WTC11 (cell line): ENCODE measurements at regions not wholly inside any gene's neighbourhood (a gene's known extent, or its start where the extent isn't known, plus 50 kb on each side); places are given as distances from the start of the nearest gene placed in this dataset.

Source experiments
- ATAC-seq: fragments of 200-7000 bp; cut with Tn5 transposase; 2 replicates; pipeline ENCODE4 v1.10.0; 2021; ENCODE audit warnings: mild to moderate bottlenecking, moderate library complexity
- CTCF ChIA-PET: fragments of 300-600 bp; sonication (Branson Sonifier 250); formaldehyde crosslinking; loops from one replicate; lab custom pipeline; 2021; ENCODE audit warnings: antibody characterized with exemption; lab: Charles Lee
- POLR2A ChIA-PET: fragments of 350-600 bp; sonication (Branson Sonifier 250); formaldehyde crosslinking; loops from one replicate; lab custom pipeline; 2021; ENCODE audit warnings: antibody characterized with exemption; lab: Charles Lee
- DNase-seq: peaks from one replicate; pipeline ENCODE4 v3.0.0; 2021; ENCODE audit warnings: low spot score
- H3K27ac Mint-ChIP-seq: 2 replicates; pipeline ENCODE4 v1.8.0; 2021; ENCODE audit warnings: mixed read lengths
- H3K27me3 Mint-ChIP-seq: 2 replicates; pipeline ENCODE4 v1.8.0; 2021; ENCODE audit warnings: low read depth, mild to moderate bottlenecking, moderate library complexity, mixed read lengths
- H3K36me3 Mint-ChIP-seq: 2 replicates; pipeline ENCODE4 v1.8.0; 2021; ENCODE audit warnings: mixed read lengths
- H3K4me1 Mint-ChIP-seq: 2 replicates; pipeline ENCODE4 v1.8.0; 2022; ENCODE audit warnings: mixed read lengths
- H3K4me3 Mint-ChIP-seq: 2 replicates; pipeline ENCODE4 v1.8.0; 2021; ENCODE audit warnings: mild to moderate bottlenecking, moderate library complexity, mixed read lengths
- H3K9me3 Mint-ChIP-seq: 2 replicates; pipeline ENCODE4 v1.8.0; 2021; ENCODE audit warnings: mixed read lengths
- CTCF ChIP-seq: fragments of 200-600 bp; IDR thresholded peaks from 2 replicates; pipeline ENCODE4 v1.8.0; 2022; ENCODE audit warnings: antibody characterized with exemption
- E2F5 ChIP-seq: sonication (generic); formaldehyde crosslinking; IDR thresholded peaks from 2 replicates; pipeline ENCODE4 v1.8.1; 2022; ENCODE audit warnings: mild to moderate bottlenecking, moderate library complexity, missing genetic modification reagents
- ESRRA ChIP-seq: sonication (generic); formaldehyde crosslinking; IDR thresholded peaks from 2 replicates; pipeline ENCODE4 v1.8.1; 2022; ENCODE audit warnings: mild to moderate bottlenecking, missing genetic modification reagents, borderline replicate concordance
- ETV6 ChIP-seq: sonication (generic); formaldehyde crosslinking; IDR thresholded peaks from 2 replicates; pipeline ENCODE4 v1.8.1; 2022; ENCODE audit warnings: mild to moderate bottlenecking, missing genetic modification reagents
- GABPB1 ChIP-seq: sonication (generic); formaldehyde crosslinking; IDR thresholded peaks from 2 replicates; pipeline ENCODE4 v1.8.1; 2023; ENCODE audit warnings: mild to moderate bottlenecking, missing genetic modification reagents
- HMGXB4 ChIP-seq: sonication (generic); formaldehyde crosslinking; IDR thresholded peaks from 2 replicates; pipeline ENCODE4 v1.8.1; 2023; ENCODE audit warnings: mild to moderate bottlenecking, moderate library complexity, missing genetic modification reagents
- JUN ChIP-seq: sonication (generic); formaldehyde crosslinking; IDR thresholded peaks from 2 replicates; pipeline ENCODE4 v1.8.0; 2023; ENCODE audit warnings: mild to moderate bottlenecking, missing genetic modification reagents
- MAX ChIP-seq: sonication (generic); formaldehyde crosslinking; IDR thresholded peaks from 2 replicates; pipeline ENCODE4 v1.8.0; 2022; ENCODE audit warnings: mild to moderate bottlenecking, missing genetic modification reagents
- OVOL2 ChIP-seq: fragments of 250-450 bp; sonication (Bioruptor Pico); IDR thresholded peaks from 2 replicates; pipeline ENCODE4 v1.9.0; 2021; ENCODE audit warnings: mild to moderate bottlenecking, borderline replicate concordance
- PRDM15 ChIP-seq: sonication (generic); formaldehyde crosslinking; IDR thresholded peaks from 2 replicates; pipeline ENCODE4 v1.8.0; 2022; ENCODE audit warnings: missing genetic modification reagents
- SOX15 ChIP-seq: fragments of 250-450 bp; sonication (Bioruptor Pico); IDR thresholded peaks from 2 replicates; pipeline ENCODE4 v1.9.0; 2021; ENCODE audit warnings: mild to moderate bottlenecking
- STAT6 ChIP-seq: sonication (generic); formaldehyde crosslinking; conservative IDR thresholded peaks from 2 replicates; pipeline ENCODE4 v1.8.1; 2023; ENCODE audit warnings: mild to moderate bottlenecking, low read depth, missing genetic modification reagents, moderate library complexity
- ZNF219 ChIP-seq: sonication (generic); formaldehyde crosslinking; IDR thresholded peaks from 2 replicates; pipeline ENCODE4 v1.8.0; 2023; ENCODE audit warnings: missing genetic modification reagents, mild to moderate bottlenecking, borderline replicate concordance
- ZNF232 ChIP-seq: sonication (generic); formaldehyde crosslinking; IDR thresholded peaks from 2 replicates; pipeline ENCODE4 v1.8.0; 2022; ENCODE audit warnings: mild to moderate bottlenecking, missing genetic modification reagents
- ZNF396 ChIP-seq: fragments of 250-450 bp; sonication (Bioruptor Pico); IDR thresholded peaks from 2 replicates; pipeline ENCODE4 v1.8.0; 2021; ENCODE audit warnings: mild to moderate bottlenecking, moderate library complexity, borderline replicate concordance
- ZNF416 ChIP-seq: fragments of 250-450 bp; sonication (Bioruptor Pico); IDR thresholded peaks from 2 replicates; pipeline ENCODE4 v1.9.0; 2021; ENCODE audit warnings: mild to moderate bottlenecking, inconsistent platforms
- ZNF671 ChIP-seq: fragments of 250-450 bp; sonication (Bioruptor Pico); IDR thresholded peaks from 2 replicates; pipeline ENCODE4 v1.8.0; 2021; ENCODE audit warnings: mild to moderate bottlenecking

- no peak for TF ChIP-seq ZNF416 (CRISPR knock-in tag)
- TF ChIP-seq HMGXB4, result no peak
- TF ChIP-seq PRDM15 (CRISPR knock-in tag), result no peak
- TF ChIP-seq MAX (CRISPR knock-in tag), result no peak
- TF ChIP-seq ETV6 (CRISPR knock-in tag), result no peak
Observed at GRCh38 chr18:77393519-77393918, 143.9 kb downstream of the GALR1 start (continued).

- H3K27me3 Mint-ChIP-seq, result no peaks in the 10 kb centered on the region
- POLR2A ChIA-PET, result no interaction called here
- ATAC-seq, result no peak
- H3K4me1 Mint-ChIP-seq, result no peaks in the 10 kb centered on the region
- TF ChIP-seq E2F5 (CRISPR knock-in tag) (no peak), STAT6 (CRISPR knock-in tag) (no peak), ZNF232 (no peak), SOX15 (CRISPR knock-in tag) (no peak), ZNF671 (CRISPR knock-in tag) (no peak), GABPB1 (CRISPR knock-in tag) (no peak), HMGXB4 (no peak), ETV6 (CRISPR knock-in tag) (no peak), ZNF396 (no peak), JUN (CRISPR knock-in tag) (no peak), OVOL2 (no peak), ESRRA (CRISPR knock-in tag) (no peak), CTCF (no peak), ZNF219 (no peak)
- CTCF ChIA-PET, result no interaction called here
- no peak for DNase-seq
- H3K27ac Mint-ChIP-seq, result no peak overlapping the region
- no peak overlapping the region for H3K4me3 Mint-ChIP-seq
- peaks cover 9% of the 10 kb centered on the region; the same call in 1 of the 2 replicates for H3K36me3 Mint-ChIP-seq
- peaks cover 14% of the 10 kb centered on the region for H3K9me3 Mint-ChIP-seq
Observed at GRCh38 chr18:77395953-77396352, 146.3 kb downstream of the GALR1 start.
